ENCODE measurements at regions not wholly inside any gene's neighbourhood (a gene's known extent, or its start where the extent isn't known, plus 50 kb on each side); places are given as distances from the start of the nearest gene placed in this dataset.

- Histone ChIP-seq H3K27me3 (ENCODE audit: control insufficient read depth, insufficient read depth, low read length) (no peaks in the 10 kb centered on the region), H3K4me1 (ENCODE audit: control insufficient read depth, insufficient read depth, low read length) (no peaks in the 10 kb centered on the region), H3K27ac (ENCODE audit: low read depth, low read length) (no peak overlapping the region), H3K36me3 (ENCODE audit: control insufficient read depth, insufficient read depth, low read length) (no peaks in the 10 kb centered on the region), H3K4me3 (ENCODE audit: low read depth, low read length) (no peak overlapping the region), H3K9me3 (ENCODE audit: control insufficient read depth, insufficient read depth, low read length) (no peaks in the 10 kb centered on the region)
- peak in 1 of 6 donors; percentile 36 for DNase-seq (ENCODE audit: low read depth in 4 of 6, low spot score in 6 of 6)
- 38% methylated on average over 2 of the region's 2 CpGs for WGBS (ENCODE audit: insufficient coverage)
These were observed 1605.3 kb upstream of the ACVR2A start for GRCh38 chr2:146239392-146240135.

- 30% methylated on average over 1 of the region's 3 CpGs for WGBS (ENCODE audit: insufficient coverage)
- H3K27ac ChIP-seq (ENCODE audit: low read depth, low read length) = no peak overlapping the region
These were observed 1606.4 kb upstream of the ACVR2A start for GRCh38 chr2:146238254-146238966.

GRCh38 chr2:146235158-146235557 is 1609.7 kb upstream of the ACVR2A start:
- no CpG with 5 or more reads among the region's 3 CpGs for WGBS (ENCODE audit: insufficient coverage)
- DNase-seq (ENCODE audit: low read depth in 4 of 6, low spot score in 6 of 6) = no peak
- Histone ChIP-seq H3K36me3 (ENCODE audit: control insufficient read depth, insufficient read depth, low read length) (no peaks in the 10 kb centered on the region), H3K4me1 (ENCODE audit: control insufficient read depth, insufficient read depth, low read length) (no peaks in the 10 kb centered on the region), H3K27me3 (ENCODE audit: control insufficient read depth, insufficient read depth, low read length) (no peaks in the 10 kb centered on the region), H3K27ac (ENCODE audit: low read depth, low read length) (no peak overlapping the region), H3K4me3 (ENCODE audit: low read depth, low read length) (no peak overlapping the region), H3K9me3 (ENCODE audit: control insufficient read depth, insufficient read depth, low read length) (no peaks in the 10 kb centered on the region)

More at GRCh38 chr2:146238254-146238966, 1606.4 kb upstream of the ACVR2A start:
- Histone ChIP-seq H3K27me3 (ENCODE audit: control insufficient read depth, insufficient read depth, low read length) (no peaks in the 10 kb centered on the region), H3K4me3 (ENCODE audit: low read depth, low read length) (no peak overlapping the region), H3K4me1 (ENCODE audit: control insufficient read depth, insufficient read depth, low read length) (no peaks in the 10 kb centered on the region), H3K36me3 (ENCODE audit: control insufficient read depth, insufficient read depth, low read length) (no peaks in the 10 kb centered on the region), H3K9me3 (ENCODE audit: control insufficient read depth, insufficient read depth, low read length) (no peaks in the 10 kb centered on the region)
- no peak for DNase-seq (ENCODE audit: low read depth in 4 of 6, low spot score in 6 of 6)

- Histone ChIP-seq H3K27me3 (ENCODE audit: control insufficient read depth, insufficient read depth, low read length) (no peaks in the 10 kb centered on the region), H3K4me3 (ENCODE audit: low read depth, low read length) (no peak overlapping the region)
- no CpG with 5 or more reads among the region's 4 CpGs for WGBS (ENCODE audit: insufficient coverage)
These were observed 1615.2 kb upstream of the ACVR2A start for GRCh38 chr2:146229508-146230155.

GRCh38 chr2:146228466-146229058 is 1616.3 kb upstream of the ACVR2A start:
- no peak overlapping the region for H3K4me3 ChIP-seq (ENCODE audit: low read depth, low read length)
- no peaks in the 10 kb centered on the region for H3K27me3 ChIP-seq (ENCODE audit: control insufficient read depth, insufficient read depth, low read length)
- H3K4me1 ChIP-seq (ENCODE audit: control insufficient read depth, insufficient read depth, low read length) = no peaks in the 10 kb centered on the region
- H3K27ac ChIP-seq (ENCODE audit: low read depth, low read length) = no peak overlapping the region
- H3K9me3 ChIP-seq (ENCODE audit: control insufficient read depth, insufficient read depth, low read length) = no peaks in the 10 kb centered on the region
- DNase-seq (ENCODE audit: low read depth in 4 of 6, low spot score in 6 of 6) = no peak
- WGBS (ENCODE audit: insufficient coverage) = 44% methylated on average over 2 of the region's 4 CpGs
- H3K36me3 ChIP-seq (ENCODE audit: control insufficient read depth, insufficient read depth, low read length) = no peaks in the 10 kb centered on the region

More at GRCh38 chr2:146229508-146230155, 1615.2 kb upstream of the ACVR2A start:
- no peak for DNase-seq (ENCODE audit: low read depth in 4 of 6, low spot score in 6 of 6)
- Histone ChIP-seq H3K4me1 (ENCODE audit: control insufficient read depth, insufficient read depth, low read length) (no peaks in the 10 kb centered on the region), H3K9me3 (ENCODE audit: control insufficient read depth, insufficient read depth, low read length) (no peaks in the 10 kb centered on the region), H3K36me3 (ENCODE audit: control insufficient read depth, insufficient read depth, low read length) (no peaks in the 10 kb centered on the region), H3K27ac (ENCODE audit: low read depth, low read length) (no peak overlapping the region)

GRCh38 chr2:146228020-146228393 is 1616.8 kb upstream of the ACVR2A start:
- Histone ChIP-seq H3K4me3 (ENCODE audit: low read depth, low read length) (no peak overlapping the region), H3K27me3 (ENCODE audit: control insufficient read depth, insufficient read depth, low read length) (no peaks in the 10 kb centered on the region), H3K9me3 (ENCODE audit: control insufficient read depth, insufficient read depth, low read length) (no peaks in the 10 kb centered on the region), H3K4me1 (ENCODE audit: control insufficient read depth, insufficient read depth, low read length) (no peaks in the 10 kb centered on the region), H3K36me3 (ENCODE audit: control insufficient read depth, insufficient read depth, low read length) (no peaks in the 10 kb centered on the region), H3K27ac (ENCODE audit: low read depth, low read length) (no peak overlapping the region)
- DNase-seq (ENCODE audit: low read depth in 4 of 6, low spot score in 6 of 6) = no peak
- no CpG with 5 or more reads among the region's 1 CpG for WGBS (ENCODE audit: insufficient coverage)

GRCh38 chr2:146227152-146228019 is 1617.4 kb upstream of the ACVR2A start:
- no peaks in the 10 kb centered on the region for H3K36me3 ChIP-seq (ENCODE audit: control insufficient read depth, insufficient read depth, low read length)
- H3K4me3 ChIP-seq (ENCODE audit: low read depth, low read length) = no peak overlapping the region
- no peak for DNase-seq (ENCODE audit: low read depth in 4 of 6, low spot score in 6 of 6)
- no peak overlapping the region for H3K27ac ChIP-seq (ENCODE audit: low read depth, low read length)
- 67% methylated on average over 1 of the region's 7 CpGs for WGBS (ENCODE audit: insufficient coverage)
- no peaks in the 10 kb centered on the region for H3K9me3 ChIP-seq (ENCODE audit: control insufficient read depth, insufficient read depth, low read length)
- no peaks in the 10 kb centered on the region for H3K4me1 ChIP-seq (ENCODE audit: control insufficient read depth, insufficient read depth, low read length)
- no peaks in the 10 kb centered on the region for H3K27me3 ChIP-seq (ENCODE audit: control insufficient read depth, insufficient read depth, low read length)

GRCh38 chr2:146226077-146226476 is 1618.8 kb upstream of the ACVR2A start:
- Histone ChIP-seq H3K4me3 (ENCODE audit: low read depth, low read length) (no peak overlapping the region), H3K27me3 (ENCODE audit: control insufficient read depth, insufficient read depth, low read length) (no peaks in the 10 kb centered on the region), H3K27ac (ENCODE audit: low read depth, low read length) (no peak overlapping the region), H3K4me1 (ENCODE audit: control insufficient read depth, insufficient read depth, low read length) (no peaks in the 10 kb centered on the region), H3K36me3 (ENCODE audit: control insufficient read depth, insufficient read depth, low read length) (no peaks in the 10 kb centered on the region), H3K9me3 (ENCODE audit: control insufficient read depth, insufficient read depth, low read length) (no peaks in the 10 kb centered on the region)
- WGBS (ENCODE audit: insufficient coverage) = 100% methylated on average over 1 of the region's 2 CpGs
- peak in 1 of 6 donors; percentile 22 for DNase-seq (ENCODE audit: low read depth in 4 of 6, low spot score in 6 of 6)

GRCh38 chr2:146221826-146222225 is 1623.0 kb upstream of the ACVR2A start:
- no peaks in the 10 kb centered on the region for H3K27me3 ChIP-seq (ENCODE audit: control insufficient read depth, insufficient read depth, low read length)
- no peak overlapping the region for H3K27ac ChIP-seq (ENCODE audit: low read depth, low read length)
- WGBS (ENCODE audit: insufficient coverage) = no CpG with 5 or more reads among the region's 2 CpGs
- H3K9me3 ChIP-seq (ENCODE audit: control insufficient read depth, insufficient read depth, low read length) = peaks cover under 1% of the 10 kb centered on the region
- no peaks in the 10 kb centered on the region for H3K4me1 ChIP-seq (ENCODE audit: control insufficient read depth, insufficient read depth, low read length)
- DNase-seq (ENCODE audit: low read depth in 4 of 6, low spot score in 6 of 6) = no peak
- no peak overlapping the region for H3K4me3 ChIP-seq (ENCODE audit: low read depth, low read length)
- no peaks in the 10 kb centered on the region for H3K36me3 ChIP-seq (ENCODE audit: control insufficient read depth, insufficient read depth, low read length)
